Progenitor cell of endocrine pancreas (in vitro differentiated cells): ENCODE measurements at regions not wholly inside any gene's neighbourhood (a gene's known extent, or its start where the extent isn't known, plus 50 kb on each side); places are given as distances from the start of the nearest gene placed in this dataset.

Experiments
- DNase-seq: peaks from one replicate; pipeline ENCODE4 v3.0.0; 2021; ENCODE audit warnings: low spot score; ENCODE audit not compliant: unreplicated experiment
- H3K27ac Mint-ChIP-seq: 2 replicates; pipeline ENCODE4 v1.8.0; 2021; ENCODE audit warnings: mild to moderate bottlenecking, moderate library complexity, mixed read lengths
- H3K27me3 Mint-ChIP-seq: 2 replicates; pipeline ENCODE4 v1.8.0; 2021; ENCODE audit warnings: mixed read lengths
- H3K36me3 Mint-ChIP-seq: 2 replicates; pipeline ENCODE4 v1.8.0; 2022; ENCODE audit warnings: mixed read lengths; ENCODE audit not compliant: insufficient read depth
- H3K4me1 Mint-ChIP-seq: 2 replicates; pipeline ENCODE4 v1.8.0; 2021; ENCODE audit warnings: low read depth, mixed read lengths
- H3K4me3 Mint-ChIP-seq: 2 replicates; pipeline ENCODE4 v1.8.0; 2021; ENCODE audit warnings: low read depth, mild to moderate bottlenecking, moderate library complexity, mixed read lengths
- H3K9me3 Mint-ChIP-seq: 2 replicates; pipeline ENCODE4 v1.8.0; 2021; ENCODE audit warnings: low read depth, mixed read lengths
- CTCF ChIP-seq: fragments of 200-600 bp; sonication (generic); IDR thresholded peaks from one replicate; pipeline ENCODE4 v1.5.0; 2021; ENCODE audit warnings: antibody characterized with exemption, mild to moderate bottlenecking; ENCODE audit not compliant: unreplicated experiment

GRCh38 chr5:174526177-174526576, 198.2 kb upstream of the MSX2 start:
- Mint-ChIP-seq H3K4me3 (no peak overlapping the region), H3K4me1 (peaks cover 5% of the 10 kb centered on the region)

GRCh38 chr5:174527916-174528540, 196.4 kb upstream of the MSX2 start:
- no peak overlapping the region for H3K4me3 Mint-ChIP-seq
- DNase-seq, result no peak
- no peak for TF ChIP-seq CTCF
- H3K36me3 Mint-ChIP-seq, result no peaks in the 10 kb centered on the region
- no peaks in the 10 kb centered on the region for H3K9me3 Mint-ChIP-seq
- peaks cover 2% of the 10 kb centered on the region for H3K27me3 Mint-ChIP-seq
- no peak overlapping the region for H3K27ac Mint-ChIP-seq
- H3K4me1 Mint-ChIP-seq, result peaks cover 17% of the 10 kb centered on the region

More at GRCh38 chr5:174526177-174526576, 198.2 kb upstream of the MSX2 start:
- no peak for DNase-seq
- Mint-ChIP-seq H3K9me3 (no peaks in the 10 kb centered on the region), H3K27ac (no peak overlapping the region), H3K27me3 (peaks cover 10% of the 10 kb centered on the region), H3K36me3 (no peaks in the 10 kb centered on the region)
- no peak for TF ChIP-seq CTCF

- Mint-ChIP-seq H3K4me1 (peaks cover 22% of the 10 kb centered on the region), H3K27me3 (peaks cover 9% of the 10 kb centered on the region), H3K27ac (no peak overlapping the region), H3K9me3 (no peaks in the 10 kb centered on the region), H3K36me3 (no peaks in the 10 kb centered on the region), H3K4me3 (no peak overlapping the region)
- TF ChIP-seq CTCF, result no peak
- no peak for DNase-seq
Observed at GRCh38 chr5:174528821-174529544, 195.4 kb upstream of the MSX2 start.

GRCh38 chr5:174529925-174530681, 194.3 kb upstream of the MSX2 start:
- Mint-ChIP-seq H3K9me3 (no peaks in the 10 kb centered on the region), H3K36me3 (no peaks in the 10 kb centered on the region), H3K4me3 (no peak overlapping the region), H3K27ac (no peak overlapping the region), H3K4me1 (peaks cover 22% of the 10 kb centered on the region), H3K27me3 (peaks cover 9% of the 10 kb centered on the region)
- DNase-seq, result no peak
- no peak for TF ChIP-seq CTCF

- peaks cover 9% of the 10 kb centered on the region for H3K27me3 Mint-ChIP-seq
- H3K27ac Mint-ChIP-seq, result no peak overlapping the region
- no peak for TF ChIP-seq CTCF
- peaks cover 27% of the 10 kb centered on the region for H3K4me1 Mint-ChIP-seq
- H3K9me3 Mint-ChIP-seq, result no peaks in the 10 kb centered on the region
- DNase-seq, result no peak
- H3K4me3 Mint-ChIP-seq, result no peak overlapping the region
- H3K36me3 Mint-ChIP-seq, result no peaks in the 10 kb centered on the region
Observed at GRCh38 chr5:174531782-174532191, 192.6 kb upstream of the MSX2 start.
